T-helper 17 cell (primary cell): ENCODE measurements at regions not wholly inside any gene's neighbourhood (a gene's known extent, or its start where the extent isn't known, plus 50 kb on each side); places are given as distances from the start of the nearest gene placed in this dataset.
"Not testable (repeated sequence)": the region's sequence is repeated elsewhere in the genome, so short reads cannot be mapped to it uniquely, and the experiment has no call there.

Source experiments
- ATAC-seq: fragments of 150-1000 bp; cut with Tn5 transposase; 2 replicates; pipeline ENCODE4 v1.10.0; 2021; ENCODE audit warnings: mild to moderate bottlenecking, moderate library complexity
- DNase-seq, 3 donors: peaks; one replicate each; pipeline versions ENCODE4 v3.0.0 to v3.0.0-alpha.2; 2020 to 2021
- H3K9me3 ChIP-seq: one replicate; pipeline ENCODE4 v1.7.0; 2013; ENCODE audit warnings: low read length, mild to moderate bottlenecking; ENCODE audit not compliant: control insufficient read depth, poor library complexity, severe bottlenecking
- H3K27ac Mint-ChIP-seq: one replicate; pipeline ENCODE4 v1.8.0; 2022; ENCODE audit warnings: mild to moderate bottlenecking, moderate library complexity, mixed read lengths
- H3K27me3 Mint-ChIP-seq: one replicate; pipeline ENCODE4 v1.8.0; 2022; ENCODE audit warnings: mixed read lengths
- H3K36me3 Mint-ChIP-seq: one replicate; pipeline ENCODE4 v1.8.0; 2022; ENCODE audit warnings: low read depth, mixed read lengths
- H3K4me1 Mint-ChIP-seq: one replicate; pipeline ENCODE4 v1.8.0; 2022; ENCODE audit warnings: mild to moderate bottlenecking, mixed read lengths
- H3K4me3 Mint-ChIP-seq: one replicate; pipeline ENCODE4 v1.8.0; 2022; ENCODE audit warnings: mild to moderate bottlenecking, moderate library complexity, mixed read lengths

DNA sequence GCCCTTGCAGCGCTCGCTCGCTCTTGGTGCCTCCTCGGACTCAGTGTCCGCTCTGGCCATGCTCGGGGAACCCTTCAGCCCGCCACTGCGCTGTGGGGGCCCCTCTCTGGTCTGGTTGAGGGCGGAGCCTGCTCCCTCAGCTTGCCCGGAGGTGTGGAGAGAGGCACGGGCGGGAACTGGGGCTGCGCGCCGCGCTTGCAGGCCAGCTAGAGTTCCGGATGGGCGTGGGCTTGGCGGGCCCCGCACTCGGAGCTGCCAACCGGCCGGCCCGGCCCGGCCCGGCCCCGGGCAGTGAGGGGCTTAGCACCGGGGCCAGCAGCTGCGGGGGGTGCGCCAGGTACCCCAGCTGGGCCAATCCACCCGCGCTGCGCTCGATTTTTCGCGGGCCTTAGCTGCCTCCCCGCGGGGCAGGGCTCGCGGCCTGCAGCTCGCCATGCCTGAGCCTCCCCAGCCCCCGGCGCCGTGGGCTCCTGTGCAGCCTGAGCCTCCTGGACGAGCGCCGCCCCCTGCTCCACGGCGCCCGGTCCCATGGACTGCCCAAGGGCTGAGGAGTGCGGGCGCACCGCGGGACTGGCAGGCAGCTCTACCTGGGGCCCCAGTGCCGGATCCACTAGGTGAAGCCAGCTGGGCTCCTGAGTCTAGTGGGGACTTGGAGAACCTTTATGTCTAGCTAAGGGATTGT is 217.0 kb upstream of the PKN2 start:
- Mint-ChIP-seq H3K4me1 (no peaks in the 10 kb centered on the region), H3K4me3 (no peak overlapping the region), H3K27ac (no peak overlapping the region), H3K27me3 (no peaks in the 10 kb centered on the region), H3K36me3 (no peaks in the 10 kb centered on the region)
- H3K9me3 ChIP-seq, result no peaks in the 10 kb centered on the region
- DNase-seq (no peak), ATAC-seq (no peak)

DNA sequence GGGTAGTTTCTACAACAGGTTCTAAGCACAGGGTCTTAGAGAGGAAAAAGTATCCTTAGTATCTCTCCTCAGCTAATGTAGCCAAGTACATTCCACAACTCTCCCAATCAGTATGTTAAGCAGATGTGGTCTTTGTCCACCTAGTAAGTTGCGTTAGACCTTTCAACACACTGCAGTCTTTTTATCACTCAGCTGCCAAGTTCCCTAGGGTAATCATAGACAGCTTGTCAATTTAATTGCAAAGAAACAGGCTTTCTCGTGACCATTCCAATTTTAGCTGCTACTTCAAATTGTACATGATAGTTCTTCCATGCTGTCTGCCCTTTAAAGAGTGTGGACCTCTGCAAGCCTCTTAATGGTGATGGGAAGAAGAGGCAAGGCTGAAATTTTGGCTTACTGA is 211.8 kb upstream of the PKN2 start:
- H3K9me3 ChIP-seq, result no peaks in the 10 kb centered on the region
- no peak overlapping the region for H3K4me3 Mint-ChIP-seq
- H3K36me3 Mint-ChIP-seq, result no peaks in the 10 kb centered on the region
- ATAC-seq, result no peak
- DNase-seq, result no peak
- no peak overlapping the region for H3K27ac Mint-ChIP-seq
- H3K27me3 Mint-ChIP-seq, result peaks cover 6% of the 10 kb centered on the region
- H3K4me1 Mint-ChIP-seq, result no peaks in the 10 kb centered on the region

DNA sequence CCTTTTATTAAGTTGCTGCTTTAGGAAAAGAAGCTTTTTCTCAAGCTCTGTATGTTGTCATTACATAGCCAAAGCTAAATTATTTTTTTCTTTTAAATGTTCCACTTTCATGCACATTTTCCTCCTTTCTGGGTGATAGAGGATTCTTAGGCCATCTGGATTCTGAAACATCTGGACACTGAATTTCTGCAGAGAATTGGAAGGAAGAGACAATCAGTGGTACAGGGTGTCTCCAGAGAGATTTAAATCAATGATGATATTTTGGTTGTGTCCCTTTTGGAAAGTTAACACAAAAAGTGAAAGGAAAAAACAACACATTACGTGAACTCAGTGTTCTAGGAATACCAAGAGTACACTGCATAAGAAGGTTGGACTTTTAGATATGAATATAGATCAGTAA is 211.4 kb upstream of the PKN2 start:
- ATAC-seq (no peak), DNase-seq (no peak)
- Mint-ChIP-seq H3K4me1 (no peaks in the 10 kb centered on the region), H3K27ac (no peak overlapping the region), H3K27me3 (peaks cover 6% of the 10 kb centered on the region), H3K36me3 (no peaks in the 10 kb centered on the region), H3K4me3 (no peak overlapping the region)
- H3K9me3 ChIP-seq, result no peaks in the 10 kb centered on the region

DNA sequence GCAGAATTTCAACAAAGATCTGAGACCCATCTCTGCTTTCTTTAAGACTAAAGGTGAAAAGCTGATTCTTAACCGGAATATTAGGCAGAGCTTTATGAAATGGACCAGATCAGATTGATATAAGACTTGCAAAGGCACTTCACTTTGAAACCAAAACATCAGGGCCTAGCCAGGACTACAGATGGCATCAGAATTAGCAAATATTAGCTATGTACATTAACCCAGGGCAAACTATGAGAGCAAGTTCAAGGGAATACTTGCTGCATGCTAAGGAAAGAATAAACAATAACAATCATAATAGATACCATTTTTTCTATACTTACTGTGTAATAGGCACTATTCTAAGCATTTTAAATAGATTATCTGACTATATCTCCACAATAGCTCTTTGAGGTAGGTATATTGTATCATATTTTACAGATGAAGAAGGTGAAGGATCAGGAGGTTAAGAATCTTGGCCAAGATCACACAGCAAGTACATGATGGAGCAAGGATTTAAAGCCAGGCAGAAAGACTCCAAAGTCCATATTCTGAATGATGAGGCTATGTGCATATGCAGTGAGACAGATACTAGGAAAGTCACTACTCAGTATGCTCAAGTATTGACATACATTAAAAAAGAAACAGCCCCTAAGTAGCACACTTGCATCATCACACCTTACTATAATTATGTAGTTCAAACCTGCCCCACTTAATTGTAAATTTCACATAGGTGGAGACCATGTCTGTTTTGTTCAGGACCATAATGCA is 209.3 kb upstream of the PKN2 start:
- no peak overlapping the region for H3K4me3 Mint-ChIP-seq
- H3K4me1 Mint-ChIP-seq, result no peaks in the 10 kb centered on the region
- ATAC-seq, result no peak
- H3K27me3 Mint-ChIP-seq, result peaks cover 6% of the 10 kb centered on the region
- no peak overlapping the region for H3K27ac Mint-ChIP-seq
- no peaks in the 10 kb centered on the region for H3K36me3 Mint-ChIP-seq
- no peak for DNase-seq
- H3K9me3 ChIP-seq, result no peaks in the 10 kb centered on the region

DNA sequence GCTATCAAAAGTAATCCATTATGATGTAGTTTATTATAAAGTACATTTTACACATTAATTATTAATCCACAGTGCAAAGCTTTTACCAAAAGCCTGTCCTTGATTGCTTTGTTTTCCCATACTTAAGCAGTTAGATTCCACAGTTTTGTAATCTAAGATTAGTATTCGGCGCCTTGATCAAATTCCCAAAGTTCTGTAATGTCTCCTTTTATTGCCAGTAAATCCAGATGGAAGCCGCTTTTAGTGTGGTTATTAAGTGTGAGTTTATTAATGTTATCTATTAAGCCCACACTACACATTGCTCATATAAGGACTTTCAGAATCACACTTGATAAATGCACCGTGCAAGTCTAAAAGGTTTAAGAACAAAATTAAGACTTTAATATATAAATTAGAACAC is 199.2 kb upstream of the PKN2 start:
- no peak overlapping the region for H3K27ac Mint-ChIP-seq
- no peaks in the 10 kb centered on the region for H3K36me3 Mint-ChIP-seq
- H3K4me3 Mint-ChIP-seq, result no peak overlapping the region
- H3K27me3 Mint-ChIP-seq, result peaks cover 5% of the 10 kb centered on the region
- H3K9me3 ChIP-seq, result no peaks in the 10 kb centered on the region
- no peaks in the 10 kb centered on the region for H3K4me1 Mint-ChIP-seq
- no peak for ATAC-seq
- DNase-seq, result no peak

DNA sequence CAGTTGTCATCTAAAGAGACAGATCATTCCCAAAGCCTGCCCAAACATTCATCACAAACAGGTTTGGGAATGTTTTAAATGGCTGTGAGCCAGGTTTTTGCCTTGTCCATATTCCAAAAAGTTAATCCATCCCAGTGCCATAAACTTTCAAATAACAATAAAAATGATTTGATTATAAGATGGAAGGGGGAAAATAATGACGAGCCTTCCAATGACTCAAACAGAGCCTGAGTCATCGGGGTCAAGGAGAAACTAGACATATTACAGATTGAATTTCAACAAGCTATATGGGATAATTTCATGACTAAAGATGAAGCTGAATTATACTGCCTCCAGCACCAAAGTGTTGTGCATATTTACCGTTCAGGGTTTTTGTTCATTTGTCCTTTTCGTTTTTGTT is 195.8 kb upstream of the PKN2 start:
- Mint-ChIP-seq H3K27me3 (peaks cover 5% of the 10 kb centered on the region), H3K27ac (no peak overlapping the region), H3K4me1 (no peaks in the 10 kb centered on the region), H3K4me3 (no peak overlapping the region), H3K36me3 (no peaks in the 10 kb centered on the region)
- no peak for ATAC-seq
- no peak for DNase-seq
- H3K9me3 ChIP-seq, result no peaks in the 10 kb centered on the region

DNA sequence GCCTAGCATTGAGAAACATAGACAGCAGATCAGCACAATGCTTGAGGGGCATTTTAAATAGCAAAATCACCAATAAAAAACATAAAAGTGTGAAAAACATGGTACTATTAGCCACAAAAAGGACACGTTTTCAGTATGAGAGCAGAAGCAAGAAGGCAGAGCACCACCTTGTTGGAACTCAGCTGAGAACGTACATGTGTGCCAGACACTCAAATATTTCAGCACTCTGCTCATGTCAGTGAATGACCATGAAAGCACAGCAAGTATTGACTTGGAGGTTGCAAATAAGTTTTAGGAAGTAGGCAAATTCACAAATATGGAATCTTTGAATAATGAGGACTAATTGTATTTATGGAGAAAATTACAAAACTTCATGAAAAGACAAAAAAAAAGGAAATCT is 193.4 kb upstream of the PKN2 start:
- Mint-ChIP-seq H3K27me3 (peaks cover 5% of the 10 kb centered on the region), H3K36me3 (no peaks in the 10 kb centered on the region), H3K27ac (no peak overlapping the region), H3K4me3 (no peak overlapping the region), H3K4me1 (no peaks in the 10 kb centered on the region)
- DNase-seq (no peak), ATAC-seq (no peak)
- no peaks in the 10 kb centered on the region for H3K9me3 ChIP-seq

DNA sequence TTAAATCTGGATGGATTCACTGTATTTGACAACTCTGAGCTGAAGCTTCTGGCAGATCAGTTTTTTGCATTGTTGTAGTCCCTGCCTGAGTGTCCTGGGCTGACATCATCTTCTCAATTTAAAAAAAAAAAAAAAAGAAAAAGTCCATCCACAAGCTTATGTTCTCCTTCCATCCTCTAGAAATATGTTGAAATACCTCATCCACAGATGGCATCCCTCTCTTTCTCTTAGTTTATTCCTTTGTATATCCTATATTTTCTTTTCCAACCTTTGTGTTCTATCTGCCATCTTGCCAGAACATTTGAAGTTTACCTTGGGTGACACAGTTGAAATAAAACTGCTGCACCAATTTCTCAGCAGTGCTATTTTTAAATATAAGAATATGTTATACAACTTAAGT is 184.4 kb upstream of the PKN2 start:
- Mint-ChIP-seq H3K4me1 (no peaks in the 10 kb centered on the region), H3K27ac (no peak overlapping the region), H3K36me3 (no peaks in the 10 kb centered on the region), H3K4me3 (no peak overlapping the region), H3K27me3 (no peaks in the 10 kb centered on the region)
- DNase-seq (no peak), ATAC-seq (no peak)
- no peaks in the 10 kb centered on the region for H3K9me3 ChIP-seq

DNA sequence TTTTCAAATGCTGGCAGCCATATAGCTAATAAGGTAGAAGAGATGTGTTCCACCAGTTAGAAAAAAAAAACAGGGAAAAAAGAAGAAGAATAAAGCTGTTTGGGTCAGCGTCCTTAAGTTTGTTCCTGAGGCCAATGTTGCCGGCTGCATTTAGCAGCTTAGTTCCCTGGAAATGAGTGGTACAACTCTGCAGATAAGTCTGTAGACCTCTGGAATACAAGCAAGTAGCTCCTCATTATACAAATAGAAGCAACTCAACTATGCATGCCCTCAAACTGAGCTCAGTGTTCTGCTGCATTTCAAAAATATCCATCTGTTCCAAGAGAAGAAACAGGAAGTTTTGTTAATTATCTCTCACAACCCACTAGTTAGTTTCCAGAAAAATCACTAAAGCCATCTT is 181.2 kb upstream of the PKN2 start:
- H3K9me3 ChIP-seq, result no peaks in the 10 kb centered on the region
- Mint-ChIP-seq H3K4me3 (no peak overlapping the region), H3K4me1 (no peaks in the 10 kb centered on the region), H3K27me3 (no peaks in the 10 kb centered on the region), H3K36me3 (no peaks in the 10 kb centered on the region), H3K27ac (no peak overlapping the region)
- ATAC-seq (no peak), DNase-seq (no peak)

DNA sequence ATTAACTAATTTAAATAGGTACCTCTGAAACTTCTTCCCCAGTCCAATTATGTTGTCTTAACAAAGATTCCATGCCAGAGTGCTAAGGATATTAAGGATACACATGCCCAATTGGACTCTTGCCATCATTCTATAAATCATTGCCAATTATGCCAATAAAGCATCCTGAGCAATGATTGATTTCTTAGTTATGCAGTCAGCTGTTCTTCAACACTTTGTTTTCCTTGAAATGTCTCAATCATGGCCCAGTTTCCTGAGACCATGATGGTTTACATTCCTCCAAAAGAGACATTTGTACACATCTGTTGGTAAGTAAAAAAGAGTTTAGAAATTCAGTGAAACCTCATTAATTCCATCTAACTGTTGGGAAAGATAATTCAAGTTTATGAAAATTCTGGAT is 180.4 kb upstream of the PKN2 start:
- no peak overlapping the region for H3K27ac Mint-ChIP-seq
- no peaks in the 10 kb centered on the region for H3K4me1 Mint-ChIP-seq
- no peak for DNase-seq
- H3K4me3 Mint-ChIP-seq, result no peak overlapping the region
- no peaks in the 10 kb centered on the region for H3K36me3 Mint-ChIP-seq
- ATAC-seq, result no peak
- no peaks in the 10 kb centered on the region for H3K9me3 ChIP-seq
- no peaks in the 10 kb centered on the region for H3K27me3 Mint-ChIP-seq

DNA sequence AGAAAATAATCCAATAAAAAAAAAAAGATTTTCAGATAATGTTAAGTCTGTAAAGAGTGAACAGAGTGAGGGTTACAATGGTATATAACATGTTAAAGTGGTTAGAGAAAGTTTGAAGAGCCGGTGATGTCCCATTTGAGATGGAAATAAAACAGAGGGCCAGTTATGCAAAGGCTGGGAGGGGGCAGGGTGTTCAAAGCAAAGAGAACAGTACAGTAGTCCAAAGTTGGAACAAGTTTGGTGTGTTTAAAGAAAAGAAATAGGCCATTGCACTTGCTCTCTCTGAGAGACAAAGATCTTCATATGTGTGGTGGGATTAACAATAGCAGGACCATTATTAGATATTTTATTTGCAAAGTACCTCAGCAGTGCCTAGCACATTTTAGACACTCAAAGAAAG is 179.5 kb upstream of the PKN2 start:
- H3K27me3 Mint-ChIP-seq, result no peaks in the 10 kb centered on the region

DNA sequence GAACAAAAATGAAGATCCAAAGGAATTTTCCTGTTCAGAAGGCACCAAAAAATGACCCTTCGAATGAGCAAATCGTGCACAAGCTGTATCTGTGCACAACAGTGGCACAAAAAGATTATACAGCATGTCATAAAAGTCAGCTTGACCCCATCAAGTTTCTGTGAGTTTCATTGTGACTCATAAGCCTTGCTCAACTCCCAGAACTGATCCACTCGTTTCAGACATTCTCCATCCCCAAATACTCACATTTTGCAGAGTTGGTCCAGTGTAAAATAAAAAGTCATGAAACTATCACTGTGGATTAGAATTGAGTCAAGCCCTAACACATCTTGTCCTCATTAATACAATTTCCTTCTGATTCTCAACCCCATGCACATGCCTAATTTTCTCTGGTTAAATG is 174.7 kb upstream of the PKN2 start:
- H3K36me3 Mint-ChIP-seq, result no peaks in the 10 kb centered on the region
- H3K27me3 Mint-ChIP-seq, result peaks cover 17% of the 10 kb centered on the region
- no peak overlapping the region for H3K4me3 Mint-ChIP-seq
- DNase-seq (no peak), ATAC-seq (no peak)
- H3K27ac Mint-ChIP-seq, result no peak overlapping the region
- no peaks in the 10 kb centered on the region for H3K9me3 ChIP-seq
- no peaks in the 10 kb centered on the region for H3K4me1 Mint-ChIP-seq

More for the DNA sequence above, 179.5 kb upstream of the PKN2 start:
- DNase-seq (no peak), ATAC-seq (no peak)
- Mint-ChIP-seq H3K27ac (no peak overlapping the region), H3K4me3 (no peak overlapping the region), H3K36me3 (no peaks in the 10 kb centered on the region), H3K4me1 (no peaks in the 10 kb centered on the region)
- H3K9me3 ChIP-seq, result no peaks in the 10 kb centered on the region

DNA sequence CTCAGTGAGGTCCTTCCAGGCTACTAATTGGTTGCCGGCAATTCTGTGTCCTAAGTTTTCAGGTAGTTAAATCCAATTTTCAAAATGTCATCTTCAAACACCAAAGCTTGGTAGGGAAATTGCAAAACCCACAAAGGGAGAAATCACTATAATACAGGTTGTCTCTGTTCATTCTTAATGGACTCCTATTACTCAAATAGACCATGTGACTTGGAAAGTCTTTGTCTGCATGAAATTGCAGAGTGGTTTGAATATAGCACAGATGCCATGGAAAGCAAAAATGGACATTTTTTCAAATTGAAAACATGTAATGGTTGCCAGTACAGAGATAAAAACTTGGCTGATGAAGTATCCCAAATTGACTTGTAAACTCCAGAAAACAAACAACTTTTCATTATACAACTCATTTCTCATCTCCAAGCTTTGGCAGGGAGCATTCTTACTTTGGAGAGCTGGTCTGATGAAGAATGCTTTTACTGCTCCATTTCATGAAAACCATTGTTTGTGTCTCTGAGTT is 169.5 kb upstream of the PKN2 start:
- DNase-seq, result no peak
- Mint-ChIP-seq H3K4me3 (no peak overlapping the region), H3K27me3 (peaks cover 25% of the 10 kb centered on the region), H3K36me3 (no peaks in the 10 kb centered on the region), H3K4me1 (no peaks in the 10 kb centered on the region), H3K27ac (no peak overlapping the region)
- no peaks in the 10 kb centered on the region for H3K9me3 ChIP-seq
- no peak for ATAC-seq

DNA sequence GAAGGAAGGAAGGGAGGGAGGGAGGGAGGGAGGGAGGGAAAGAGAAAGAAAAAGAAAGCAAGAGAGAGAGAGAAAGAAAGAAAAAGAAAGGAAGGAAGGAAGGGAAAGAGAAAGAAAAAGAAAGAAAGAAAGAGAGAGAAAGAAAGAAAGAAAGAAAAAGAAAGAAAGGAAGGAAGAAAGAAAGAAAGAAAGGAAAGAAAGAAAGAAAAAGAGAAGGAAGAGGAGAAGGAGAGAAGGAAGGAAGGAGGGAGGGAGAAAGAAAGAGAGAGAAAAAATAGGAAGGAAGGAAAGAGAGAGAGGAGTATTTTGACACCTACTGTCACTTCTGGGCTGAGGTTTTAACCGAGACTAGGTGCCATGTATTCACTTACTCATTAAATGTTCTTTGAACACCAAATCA is 166.6 kb upstream of the PKN2 start:
- H3K27me3 Mint-ChIP-seq, result peaks cover 23% of the 10 kb centered on the region
- not testable (repeated sequence) for H3K4me1 Mint-ChIP-seq, H3K9me3 ChIP-seq, H3K36me3 Mint-ChIP-seq, DNase-seq, H3K4me3 Mint-ChIP-seq, H3K27ac Mint-ChIP-seq, ATAC-seq
